Lung microvascular endothelial cell (primary cell): ENCODE measurements at regions not wholly inside any gene's neighbourhood (a gene's known extent, or its start where the extent isn't known, plus 50 kb on each side); places are given as distances from the start of the nearest gene placed in this dataset.
"Not testable (repeated sequence)": the region's sequence is repeated elsewhere in the genome, so short reads cannot be mapped to it uniquely, and the experiment has no call there.

Experiments used
- DNase-seq, 2 donors: peaks; one replicate each; pipeline versions ENCODE4 v3.0.0 to v3.0.0-alpha.2; 2010; ENCODE audit warnings: low read depth in 2 of 2

DNA sequence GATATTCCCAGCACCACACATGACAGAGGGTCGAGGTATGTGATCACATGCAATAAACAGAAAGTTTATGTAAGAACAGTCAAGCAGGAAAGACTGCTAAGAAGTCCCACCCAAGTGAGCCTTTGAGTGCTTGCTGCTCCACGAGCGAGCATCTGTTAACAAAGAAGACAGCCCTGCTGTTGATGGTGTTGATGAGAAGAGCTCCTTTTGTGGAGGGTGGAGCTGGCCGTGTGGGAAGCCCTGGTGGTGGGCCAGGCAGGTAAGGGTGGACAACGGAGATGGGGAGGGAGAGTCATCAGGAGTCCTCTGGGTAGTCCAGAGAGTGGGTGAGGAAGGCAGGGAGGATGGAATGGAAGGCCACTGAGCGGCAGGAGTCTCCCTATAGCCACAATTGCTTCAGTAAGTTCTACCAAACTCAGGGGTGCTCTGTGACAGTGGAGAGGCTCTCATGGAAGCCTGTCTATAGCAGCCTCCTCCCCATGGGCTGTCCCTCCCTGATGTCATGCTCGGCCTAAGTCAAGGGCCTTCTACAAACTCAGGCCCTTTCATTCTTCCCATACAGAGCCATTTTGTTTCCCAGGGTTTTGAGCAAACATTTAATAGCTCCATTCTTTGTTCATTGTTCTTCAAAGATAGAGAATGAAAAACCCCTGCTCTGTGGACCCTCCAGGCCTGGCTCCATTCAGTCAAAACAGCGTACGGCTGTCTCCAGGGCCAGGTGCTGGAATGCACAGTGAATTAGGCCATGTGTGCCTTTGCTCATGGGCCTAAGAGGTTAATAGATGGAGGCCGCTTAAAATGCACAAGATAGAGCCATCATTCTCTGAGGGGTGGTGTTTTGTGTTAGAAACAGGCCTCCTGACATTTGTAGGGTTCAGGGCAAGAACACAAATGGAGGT is 494.2 kb upstream of the RAB6C start:
- DNase-seq, result no peak

GRCh38 chr2:129488376-129488775 is 491.1 kb upstream of the RAB6C start:
- no peak for DNase-seq

- no peak for DNase-seq
Measured at GRCh38 chr2:129490641-129491040, 488.8 kb upstream of the RAB6C start.

DNA sequence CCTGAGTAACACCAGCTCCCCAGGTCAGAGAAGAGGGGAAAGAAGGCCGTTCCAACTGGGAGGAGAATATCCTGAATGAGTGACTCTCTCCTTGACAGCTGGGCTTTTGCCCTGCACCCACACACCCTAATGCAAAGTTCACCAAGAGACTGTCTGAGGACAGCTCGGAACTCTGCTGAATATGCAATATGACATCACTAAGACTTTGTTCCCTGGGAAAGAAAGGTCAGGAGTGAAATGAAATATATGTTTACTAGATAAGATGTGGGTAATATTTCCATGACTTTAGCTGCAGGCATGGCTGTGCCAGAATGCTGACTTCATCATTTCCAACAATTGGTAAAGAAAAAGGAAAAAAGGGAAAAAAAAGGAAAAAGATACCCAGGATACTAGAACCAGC is 488.2 kb upstream of the RAB6C start:
- DNase-seq, result no peak

DNA sequence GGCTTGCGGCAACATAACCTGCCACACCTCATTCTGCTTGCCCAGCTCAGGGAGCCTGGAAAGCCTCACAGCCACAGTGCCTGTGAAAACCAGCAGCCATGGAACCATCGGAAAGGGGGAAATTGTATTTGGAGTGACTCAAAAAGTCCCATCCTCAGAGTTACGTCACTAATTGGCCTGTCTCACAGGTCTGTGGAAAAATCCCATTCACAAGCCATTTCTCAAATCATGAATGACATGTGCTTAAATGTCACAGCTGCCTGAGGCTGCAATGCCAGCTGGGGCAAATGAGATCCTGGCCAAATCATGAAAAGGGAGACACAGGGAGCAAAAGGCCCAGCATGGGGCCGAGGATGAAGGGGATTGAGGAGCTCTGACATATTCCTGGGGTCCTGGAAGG is 486.9 kb upstream of the RAB6C start:
- no peak for DNase-seq

GRCh38 chr2:129499747-129500146 is 479.7 kb upstream of the RAB6C start:
- no peak for DNase-seq

GRCh38 chr2:129502781-129503180 is 476.7 kb upstream of the RAB6C start:
- no peak for DNase-seq

DNA sequence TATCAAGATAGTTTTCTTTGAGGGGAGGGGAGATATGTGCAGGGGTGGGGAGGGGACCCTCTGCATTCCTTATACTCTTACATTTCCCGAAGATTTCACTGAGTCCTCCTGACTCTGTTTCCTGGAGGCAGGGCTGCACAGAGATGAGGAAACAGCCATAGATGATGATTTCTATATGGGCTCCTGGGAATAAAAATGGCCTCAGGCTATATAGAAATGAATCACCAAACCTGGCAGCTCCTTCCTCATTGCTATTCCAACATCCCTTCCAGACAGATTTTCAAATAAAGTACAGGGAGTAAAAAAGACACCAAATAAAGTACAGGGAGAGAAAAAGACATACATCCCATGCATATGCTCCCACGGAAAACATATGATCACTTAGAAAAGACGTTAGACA is 474.8 kb upstream of the RAB6C start:
- DNase-seq, result no peak

GRCh38 chr2:129518937-129519336 is 460.5 kb upstream of the RAB6C start:
- DNase-seq, result no peak

- not testable (repeated sequence) for DNase-seq
Measured at GRCh38 chr2:129532158-129532557, 447.3 kb upstream of the RAB6C start.

GRCh38 chr2:129548880-129549279 is 430.6 kb upstream of the RAB6C start:
- no peak for DNase-seq

DNA sequence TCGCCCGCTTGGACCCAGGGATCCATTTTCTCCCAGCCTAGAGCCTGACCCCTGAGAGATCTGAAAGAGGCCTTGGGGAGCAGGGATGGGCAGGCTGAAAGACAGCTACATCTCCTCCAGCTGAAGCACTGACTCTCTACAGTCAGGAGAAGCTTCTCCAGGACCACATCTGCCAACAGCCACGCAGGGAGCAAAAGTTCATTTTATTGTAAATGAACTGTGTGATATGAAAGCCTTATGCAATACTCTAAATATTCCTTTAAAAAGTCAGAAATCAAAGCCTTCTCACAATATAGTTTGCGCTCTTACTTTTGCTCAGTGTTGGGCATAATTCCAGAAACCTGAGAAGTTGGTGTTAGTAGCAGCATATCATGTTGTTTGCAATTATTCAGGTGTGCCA is 428.9 kb upstream of the RAB6C start:
- DNase-seq, result no peak

DNA sequence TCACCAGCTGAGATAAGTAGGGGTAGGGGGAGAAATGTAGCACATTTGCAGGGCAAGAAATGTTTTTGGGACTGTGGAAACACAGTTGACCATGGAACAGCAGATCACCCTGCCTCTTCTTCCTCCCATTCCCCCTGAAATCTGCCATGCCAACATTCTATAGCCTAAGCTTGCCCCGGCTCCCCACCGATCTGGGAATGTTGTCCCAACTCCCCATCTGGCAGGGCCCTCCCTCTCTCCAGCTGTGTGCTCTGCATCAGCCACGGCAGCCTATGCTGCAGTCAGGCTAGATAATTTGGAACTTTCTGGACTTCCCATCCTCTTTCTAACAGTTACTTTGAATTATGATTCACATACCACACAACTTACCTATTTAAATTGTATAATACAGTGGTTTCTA is 425.1 kb upstream of the RAB6C start:
- DNase-seq, result no peak

DNA sequence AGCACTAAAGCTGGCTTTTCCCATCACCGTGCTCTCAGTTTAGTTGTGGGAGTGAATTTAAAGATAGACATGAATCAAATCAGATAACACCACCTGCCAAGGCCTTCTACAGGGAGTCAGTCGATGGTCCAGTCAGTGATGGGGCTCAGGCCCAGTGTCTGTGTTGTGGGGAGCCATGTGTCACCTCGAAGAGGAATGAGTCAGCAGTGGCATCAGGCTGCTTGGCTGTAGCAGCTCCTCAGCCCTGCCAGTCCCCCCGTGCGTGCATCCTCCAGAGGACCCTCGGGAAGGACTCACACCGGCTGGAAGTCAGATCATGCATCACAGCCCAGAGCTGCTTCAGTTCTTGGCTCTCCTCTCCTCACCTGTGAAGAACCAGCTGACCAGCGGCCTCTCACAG is 420.4 kb upstream of the RAB6C start:
- no peak for DNase-seq

- DNase-seq, result no peak
Measured at GRCh38 chr2:129565551-129566109, 413.8 kb upstream of the RAB6C start.

DNA sequence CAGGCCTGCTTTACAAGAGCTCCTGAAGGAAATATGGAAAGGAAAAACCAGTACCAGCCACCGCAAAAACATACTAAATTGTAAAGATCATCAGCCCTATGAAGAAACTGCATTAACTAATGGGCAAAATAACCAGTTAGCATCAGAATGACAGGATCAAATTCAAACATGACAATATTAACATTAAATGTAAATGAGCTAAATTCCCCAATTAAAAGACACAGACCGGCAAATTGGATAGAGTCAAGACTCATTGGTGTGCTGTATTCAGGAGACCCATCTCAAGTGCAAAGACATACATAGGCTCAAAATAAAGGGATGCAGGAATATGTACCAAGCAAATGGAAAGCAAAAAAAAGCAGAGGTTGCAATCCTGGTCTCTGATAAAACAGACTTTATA is 408.7 kb upstream of the RAB6C start:
- not testable (repeated sequence) for DNase-seq

DNA sequence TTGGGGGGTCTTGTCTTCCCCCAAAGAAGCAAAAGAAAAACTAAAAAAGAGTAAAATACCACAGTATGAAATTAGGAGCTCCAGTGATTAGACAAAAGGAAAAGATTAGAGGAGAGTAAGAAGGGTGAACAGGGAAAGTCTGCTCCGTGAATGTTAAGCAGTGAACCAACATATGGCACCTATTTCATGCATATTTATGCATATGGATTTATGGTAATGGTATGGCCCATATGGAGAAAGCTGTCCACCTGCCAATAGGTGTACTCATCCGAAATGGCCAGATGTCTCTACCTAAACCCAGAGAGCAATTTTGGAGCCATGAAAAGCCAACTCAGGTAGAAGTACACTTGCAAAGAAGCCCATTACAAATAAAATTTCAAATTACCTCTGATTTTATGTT is 404.0 kb upstream of the RAB6C start:
- DNase-seq, result no peak

- DNase-seq, result no peak
Measured at GRCh38 chr2:129575880-129576279, 403.6 kb upstream of the RAB6C start.

DNA sequence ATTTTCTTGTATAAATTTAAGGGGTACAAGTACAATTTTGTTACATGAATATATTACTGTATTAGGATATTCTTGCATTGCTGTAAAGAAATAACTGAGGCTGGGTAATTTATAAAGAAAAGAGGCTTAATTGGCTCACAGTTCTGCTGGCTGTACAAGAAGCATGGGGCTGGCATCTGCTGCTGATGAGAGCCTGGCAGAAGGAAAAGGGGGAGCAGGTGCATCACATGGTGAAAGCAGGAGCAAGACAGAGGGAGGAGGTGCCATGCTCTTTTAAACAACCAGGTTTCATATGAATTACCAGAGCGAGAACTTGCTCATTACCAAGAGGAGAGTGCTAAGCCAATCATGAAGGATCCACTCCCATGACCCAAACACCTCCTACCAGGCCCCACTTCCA is 399.5 kb upstream of the RAB6C start:
- no peak for DNase-seq

DNA sequence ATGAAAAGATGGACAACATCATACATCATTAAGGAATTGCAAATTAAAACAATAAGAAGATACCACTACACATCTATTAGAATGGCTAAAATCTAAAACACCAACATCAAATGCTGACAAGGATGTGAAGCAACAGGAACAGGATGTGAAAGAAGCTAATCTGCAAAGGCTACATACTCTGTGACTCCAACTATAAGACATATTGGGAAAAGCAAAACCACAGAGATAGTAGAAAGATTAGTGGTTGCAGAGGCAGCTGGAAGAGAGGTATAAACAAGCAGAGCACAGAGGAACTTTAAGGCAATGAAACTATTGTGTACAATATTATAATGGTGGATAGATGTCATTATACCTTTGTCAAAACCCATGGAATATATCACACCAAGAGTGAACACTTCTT is 393.7 kb upstream of the RAB6C start:
- no peak for DNase-seq

- DNase-seq, result no peak
Measured at GRCh38 chr2:129587426-129588064, 391.9 kb upstream of the RAB6C start.

GRCh38 chr2:129604560-129604959 is 374.9 kb upstream of the RAB6C start:
- no peak for DNase-seq

GRCh38 chr2:129605646-129606045 is 373.8 kb upstream of the RAB6C start:
- DNase-seq, result no peak
